ENCODE measurements at regions not wholly inside any gene's neighbourhood (a gene's known extent, or its start where the extent isn't known, plus 50 kb on each side); places are given as distances from the start of the nearest gene placed in this dataset.

DNA sequence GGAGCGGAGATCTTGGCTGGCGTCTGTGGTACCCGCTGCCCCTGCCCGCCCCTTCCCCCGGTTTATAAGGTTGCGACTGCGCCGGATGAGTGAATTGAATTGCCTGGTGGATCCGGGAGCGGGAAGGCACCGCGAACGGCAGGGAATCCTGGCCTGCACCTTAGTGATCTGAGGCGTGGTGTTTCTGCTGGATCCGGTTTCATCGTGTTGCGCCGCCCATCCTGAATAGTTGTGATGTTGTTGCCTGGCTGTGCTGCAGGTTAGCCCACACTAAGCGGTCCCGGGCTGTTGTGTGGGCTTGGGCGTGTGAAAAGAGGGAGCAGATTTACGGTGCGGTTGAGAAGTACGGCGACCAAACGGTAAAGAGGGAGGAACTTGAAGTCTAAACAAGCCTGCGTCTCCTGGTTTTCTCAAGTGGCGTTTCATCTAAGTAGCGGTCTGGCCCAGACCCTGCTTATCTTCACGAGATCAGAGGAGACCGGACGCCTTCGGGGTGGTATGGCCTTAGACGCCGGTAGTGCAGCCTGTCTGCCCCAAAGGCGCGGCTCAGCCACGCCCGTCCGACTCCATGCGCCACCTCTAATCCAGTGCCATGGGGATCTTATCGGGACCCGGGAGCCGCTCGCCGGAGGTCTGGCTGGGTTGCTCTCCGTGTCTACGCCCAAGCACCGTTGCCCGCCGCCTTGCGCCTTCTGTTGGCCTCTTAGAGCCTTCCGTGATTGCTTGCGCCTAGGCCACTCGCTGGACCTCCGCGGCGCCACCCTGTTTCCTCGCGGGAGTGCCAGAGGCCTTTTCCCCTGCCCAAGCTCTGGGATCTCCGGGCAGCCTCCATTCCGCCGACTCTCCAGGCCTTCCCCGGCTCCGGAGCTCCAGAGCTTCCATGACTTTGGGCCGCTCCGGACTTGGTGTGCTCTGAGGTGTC, 87.5 kb upstream of the RHOU start (continued):
- TF ChIP-seq, protein P1, sequence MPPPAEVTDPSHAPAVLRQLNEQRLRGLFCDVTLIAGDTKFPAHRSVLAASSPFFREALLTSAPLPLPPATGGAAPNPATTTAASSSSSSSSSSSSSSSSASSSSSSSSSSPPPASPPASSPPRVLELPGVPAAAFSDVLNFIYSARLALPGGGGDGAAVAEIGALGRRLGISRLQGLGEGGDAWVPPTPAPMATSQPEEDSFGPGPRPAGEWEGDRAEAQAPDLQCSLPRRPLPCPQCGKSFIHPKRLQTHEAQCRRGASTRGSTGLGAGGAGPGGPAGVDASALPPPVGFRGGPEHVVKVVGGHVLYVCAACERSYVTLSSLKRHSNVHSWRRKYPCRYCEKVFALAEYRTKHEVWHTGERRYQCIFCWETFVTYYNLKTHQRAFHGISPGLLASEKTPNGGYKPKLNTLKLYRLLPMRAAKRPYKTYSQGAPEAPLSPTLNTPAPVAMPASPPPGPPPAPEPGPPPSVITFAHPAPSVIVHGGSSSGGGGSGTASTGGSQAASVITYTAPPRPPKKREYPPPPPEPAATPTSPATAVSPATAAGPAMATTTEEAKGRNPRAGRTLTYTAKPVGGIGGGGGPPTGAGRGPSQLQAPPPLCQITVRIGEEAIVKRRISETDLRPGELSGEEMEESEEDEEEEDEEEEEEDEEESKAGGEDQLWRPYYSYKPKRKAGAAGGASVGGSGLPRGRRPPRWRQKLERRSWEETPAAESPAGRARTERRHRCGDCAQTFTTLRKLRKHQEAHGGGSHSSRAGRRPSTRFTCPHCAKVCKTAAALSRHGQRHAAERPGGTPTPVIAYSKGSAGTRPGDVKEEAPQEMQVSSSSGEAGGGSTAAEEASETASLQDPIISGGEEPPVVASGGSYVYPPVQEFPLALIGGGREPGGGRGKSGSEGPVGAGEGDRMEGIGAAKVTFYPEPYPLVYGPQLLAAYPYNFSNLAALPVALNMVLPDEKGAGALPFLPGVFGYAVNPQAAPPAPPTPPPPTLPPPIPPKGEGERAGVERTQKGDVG (CRISPR knock-in tag; IDR thresholded peaks at IDR 0.05) = no peak
- peak; percentile 84 for TF ChIP-seq SUZ12 (IDR thresholded peaks at IDR 0.05; ENCODE audit: unreplicated experiment)
- TF ChIP-seq BHLHE40 (IDR thresholded peaks at IDR 0.05; ENCODE audit: borderline replicate concordance in 1 of 2, low read depth in 2 of 2, low read length in 1 of 2) = no peak
- TF ChIP-seq, protein P2, sequence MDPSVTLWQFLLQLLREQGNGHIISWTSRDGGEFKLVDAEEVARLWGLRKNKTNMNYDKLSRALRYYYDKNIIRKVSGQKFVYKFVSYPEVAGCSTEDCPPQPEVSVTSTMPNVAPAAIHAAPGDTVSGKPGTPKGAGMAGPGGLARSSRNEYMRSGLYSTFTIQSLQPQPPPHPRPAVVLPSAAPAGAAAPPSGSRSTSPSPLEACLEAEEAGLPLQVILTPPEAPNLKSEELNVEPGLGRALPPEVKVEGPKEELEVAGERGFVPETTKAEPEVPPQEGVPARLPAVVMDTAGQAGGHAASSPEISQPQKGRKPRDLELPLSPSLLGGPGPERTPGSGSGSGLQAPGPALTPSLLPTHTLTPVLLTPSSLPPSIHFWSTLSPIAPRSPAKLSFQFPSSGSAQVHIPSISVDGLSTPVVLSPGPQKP (IDR thresholded peaks at IDR 0.05; ENCODE audit: low read depth, low read length) = no peak

DNA sequence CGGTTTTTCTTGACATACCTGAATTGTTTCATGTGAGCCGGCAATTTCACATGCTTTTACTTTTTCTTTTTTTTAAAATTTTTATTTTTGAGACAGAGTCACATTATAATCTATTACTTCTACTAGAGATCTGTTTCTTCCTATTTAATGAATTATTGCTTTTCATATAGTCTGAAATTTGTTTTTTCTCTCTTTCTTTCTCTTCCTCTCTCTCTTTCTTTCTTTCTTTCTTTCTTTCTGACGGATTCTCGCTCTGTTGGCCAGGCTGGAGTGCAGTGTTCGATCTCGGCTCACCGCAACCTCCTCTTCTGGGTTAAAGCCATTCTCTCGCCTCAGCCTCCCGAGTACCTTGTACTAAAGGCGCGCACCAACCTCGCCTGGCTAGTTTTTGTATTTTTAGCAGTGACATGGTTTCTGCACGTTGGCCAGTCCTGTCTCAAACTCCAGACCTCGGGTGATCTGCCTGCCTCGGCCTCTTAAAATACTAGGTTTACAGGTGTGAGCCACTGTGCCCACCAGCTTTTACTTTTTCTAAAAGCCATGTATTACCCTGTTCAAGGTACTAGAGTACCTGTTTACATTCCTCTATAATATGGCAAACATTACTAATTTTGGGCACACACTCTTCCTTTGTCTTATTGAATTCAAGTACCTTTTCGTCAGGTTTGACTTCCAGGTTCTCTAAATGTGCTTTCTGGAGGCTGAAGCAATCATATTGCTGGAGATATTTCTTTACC, 86.5 kb upstream of the RHOU start:
- RAD21 ChIA-PET (ENCODE audit: unreplicated experiment) = no interaction called here
- no peak overlapping the region for H3K27ac ChIP-seq (ENCODE audit: control insufficient read depth, insufficient read depth)
- peaks cover 11 to 26% of the 10 kb centered on the region in 2 experiments for H3K27me3 ChIP-seq (replicated peaks in 1 of 2; ENCODE audit: control insufficient read depth in 2 of 2, insufficient read depth in 2 of 2, low read length in 1 of 2)
- peaks cover 3% of the 10 kb centered on the region for H3K4me1 ChIP-seq (ENCODE audit: control insufficient read depth, insufficient read depth, low read length)
- intact Hi-C loops (cut with micrococcal nuclease; ENCODE audit: unreplicated experiment) (no loop called here), in situ Hi-C loops (cut with MboI) (no loop called here)
- peaks cover 2% of the 10 kb centered on the region; the same call in 1 of the 3 replicates for H3K9me3 ChIP-seq (replicated peaks; ENCODE audit: control insufficient read depth, insufficient read depth, low read length)
- SMC1A ChIA-PET (ENCODE audit: uncharacterized antibody, unreplicated experiment) = no interaction called here
- no peaks in the 10 kb centered on the region for H4K20me1 ChIP-seq (ENCODE audit: control insufficient read depth, insufficient read depth)
- no peak overlapping the region for H2AFZ ChIP-seq (ENCODE audit: control insufficient read depth, low read depth, low read length)
- POLR2A ChIA-PET = no interaction called here
- H3K79me2 ChIP-seq (ENCODE audit: control insufficient read depth, insufficient read depth, low read length) = no peaks in the 10 kb centered on the region
- H3K9ac ChIP-seq (ENCODE audit: control insufficient read depth, insufficient read depth, low read length) = no peak overlapping the region
- no peak for TF ChIP-seq GATAD2B (conservative IDR thresholded peaks at IDR 0.05; ENCODE audit: low read depth)
- TF ChIP-seq, protein P3, sequence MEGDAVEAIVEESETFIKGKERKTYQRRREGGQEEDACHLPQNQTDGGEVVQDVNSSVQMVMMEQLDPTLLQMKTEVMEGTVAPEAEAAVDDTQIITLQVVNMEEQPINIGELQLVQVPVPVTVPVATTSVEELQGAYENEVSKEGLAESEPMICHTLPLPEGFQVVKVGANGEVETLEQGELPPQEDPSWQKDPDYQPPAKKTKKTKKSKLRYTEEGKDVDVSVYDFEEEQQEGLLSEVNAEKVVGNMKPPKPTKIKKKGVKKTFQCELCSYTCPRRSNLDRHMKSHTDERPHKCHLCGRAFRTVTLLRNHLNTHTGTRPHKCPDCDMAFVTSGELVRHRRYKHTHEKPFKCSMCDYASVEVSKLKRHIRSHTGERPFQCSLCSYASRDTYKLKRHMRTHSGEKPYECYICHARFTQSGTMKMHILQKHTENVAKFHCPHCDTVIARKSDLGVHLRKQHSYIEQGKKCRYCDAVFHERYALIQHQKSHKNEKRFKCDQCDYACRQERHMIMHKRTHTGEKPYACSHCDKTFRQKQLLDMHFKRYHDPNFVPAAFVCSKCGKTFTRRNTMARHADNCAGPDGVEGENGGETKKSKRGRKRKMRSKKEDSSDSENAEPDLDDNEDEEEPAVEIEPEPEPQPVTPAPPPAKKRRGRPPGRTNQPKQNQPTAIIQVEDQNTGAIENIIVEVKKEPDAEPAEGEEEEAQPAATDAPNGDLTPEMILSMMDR (IDR thresholded peaks at IDR 0.05 in 2 of 3, conservative IDR thresholded peaks at IDR 0.05 in 1 of 3; ENCODE audit: control insufficient read depth in 2 of 3, extremely low read depth in 1 of 3, insufficient read depth in 1 of 3, low read depth in 3 of 3, low read length in 3 of 3) = no peak
- ATAC-seq = no peak
- no peaks in the 10 kb centered on the region for H3K36me3 ChIP-seq (ENCODE audit: control insufficient read depth in 2 of 2, insufficient read depth in 2 of 2, low read length in 1 of 2)
- no peak overlapping the region for H3K4me2 ChIP-seq (ENCODE audit: control insufficient read depth, insufficient read depth)
- no peak for DNase-seq (ENCODE audit: low read depth, low spot score)
- no peak for FAIRE-seq
- no peak overlapping the region for H3K4me3 ChIP-seq
- 60% methylated on average over 14 of the region's 16 CpGs for whole genome bisulfite sequencing (ENCODE audit: insufficient coverage, insufficient replicate concordance, low lambda C conversion rate, missing lambda C conversion rate)
- CTCF ChIA-PET = no interaction called here
- no TSS peak for BruUV-seq (replicated peaks)

Measured in GM12878 (cell line).